ENCODE measurements at regions not wholly inside any gene's neighbourhood (a gene's known extent, or its start where the extent isn't known, plus 50 kb on each side); places are given as distances from the start of the nearest gene placed in this dataset.
"Not testable (repeated sequence)": the region's sequence is repeated elsewhere in the genome, so short reads cannot be mapped to it uniquely, and the experiment has no call there.

DNA sequence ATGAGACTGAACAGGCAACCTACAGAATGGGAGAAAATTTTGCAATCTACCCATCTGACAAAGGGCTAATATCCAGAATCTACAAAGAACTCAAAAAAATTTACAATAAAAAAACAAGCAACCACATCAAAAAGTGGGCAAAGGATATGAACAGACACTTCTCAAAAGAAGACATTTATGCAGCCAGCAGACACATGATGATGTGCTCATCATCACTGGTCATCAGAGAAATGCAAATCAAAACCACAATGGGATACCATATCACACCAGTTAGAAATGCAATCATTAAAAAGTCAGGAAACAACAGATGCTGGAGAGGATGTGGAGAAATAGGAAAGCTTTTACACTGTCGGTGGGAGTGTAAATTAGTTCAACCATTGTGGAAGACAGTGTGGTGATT, 51.7 kb upstream of the PAXBP1 start:
- TF ChIP-seq EZH2phosphoT487 (IDR thresholded peaks at IDR 0.05; ENCODE audit: insufficient read depth, low read depth); EZH2 (IDR thresholded peaks at IDR 0.05; ENCODE audit: insufficient read depth, poor library complexity, severe bottlenecking): not testable (repeated sequence)
